Lower leg skin (tissue), 4 donors: ENCODE measurements at regions not wholly inside any gene's neighbourhood (a gene's known extent, or its start where the extent isn't known, plus 50 kb on each side); places are given as distances from the start of the nearest gene placed in this dataset.

Source experiments
- DNase-seq, 2 donors: peaks; one replicate each; pipeline ENCODE4 v3.0.0-alpha.2; 2019; ENCODE audit warnings: low spot score in 2 of 2
- H3K4me3 ChIP-seq: fragments of 200-600 bp; sonication (generic); 2 replicates; pipeline ENCODE4 v1.5.1; 2017; ENCODE audit warnings: mild to moderate bottlenecking, low read depth; ENCODE audit not compliant: poor library complexity, severe bottlenecking
- CTCF ChIP-seq, 3 donors: fragments of 450-650 bp; IDR thresholded peaks; one replicate each; pipeline ENCODE4 v1.5.1; 2016; ENCODE audit warnings: antibody characterized with exemption in 3 of 3, mild to moderate bottlenecking in 3 of 3, moderate library complexity in 2 of 3
- POLR2A ChIP-seq, 2 donors: fragments of 450-650 bp; IDR thresholded peaks; one replicate each; pipeline ENCODE4 v1.6.1; 2016 to 2017; ENCODE audit warnings: antibody characterized with exemption in 2 of 2, mild to moderate bottlenecking in 1 of 2, moderate library complexity in 1 of 2
- WGBS, 2 donors: methylation state at CpG; one replicate each; pipeline ENCODE4 v1.1.5; 2018; 5-methylcytosine and 5-hydroxymethylcytosine counted together
- intact Hi-C: fragments of 100-400 bp; cut with DNase I; formaldehyde crosslinking; loops from one replicate; pipeline ENCODE4 v1.15.0; 2023; ENCODE audit warnings: low total_unique reads

- intact Hi-C loops: no loop called here
- H3K4me3 ChIP-seq: no peak overlapping the region
- 57 to 59% methylated on average over 17 of the region's 17 CpGs for WGBS, 2 donors
- peak in 1 of 2 donors; percentile 57 for DNase-seq
- TF ChIP-seq POLR2A (IDR thresholded peaks at IDR 0.05) (no peak), CTCF (IDR thresholded peaks at IDR 0.05) (no peak)
Observed at GRCh38 chr21:41108668-41109585, 59.0 kb upstream of the BACE2 start.

- H3K4me3 ChIP-seq: no peak overlapping the region
- peak in 1 of 2 donors; percentile 69 for DNase-seq
- intact Hi-C loops: no loop called here
- TF ChIP-seq POLR2A (IDR thresholded peaks at IDR 0.05) (no peak), CTCF (IDR thresholded peaks at IDR 0.05) (no peak)
- 82 to 83% methylated on average over 8 of the region's 8 CpGs for WGBS, 2 donors
Observed at GRCh38 chr21:41110161-41110560, 57.8 kb upstream of the BACE2 start.

- TF ChIP-seq POLR2A (IDR thresholded peaks at IDR 0.05) (no peak), CTCF (IDR thresholded peaks at IDR 0.05) (no peak)
- whole genome bisulfite sequencing, 2 donors: 91 to 96% methylated on average over 5 of the region's 5 CpGs
- intact Hi-C loops: no loop called here
- DNase-seq: peak in 1 of 2 donors; percentile 36
- H3K4me3 ChIP-seq: no peak overlapping the region
Observed at GRCh38 chr21:41110664-41111063, 57.3 kb upstream of the BACE2 start.

- TF ChIP-seq POLR2A (IDR thresholded peaks at IDR 0.05): no peak
- intact Hi-C loops: no loop called here
- 92 to 93% methylated on average over 11 of the region's 11 CpGs for WGBS, 2 donors
- peak in 1 of 2 donors; percentile 77 for DNase-seq
- no peak overlapping the region for H3K4me3 ChIP-seq
Observed at GRCh38 chr21:41111681-41112080, 56.3 kb upstream of the BACE2 start.

GRCh38 chr21:41112740-41113692 is 54.9 kb upstream of the BACE2 start:
- H3K4me3 ChIP-seq: no peak overlapping the region
- WGBS, 2 donors: 20% methylated on average over 14 of the region's 14 CpGs
- intact Hi-C loops: no loop called here
- no peak for TF ChIP-seq CTCF (IDR thresholded peaks at IDR 0.05)
- no peak for TF ChIP-seq POLR2A (IDR thresholded peaks at IDR 0.05)
- peak; percentile 44 to 87 for DNase-seq

GRCh38 chr21:41115851-41116250 is 52.1 kb upstream of the BACE2 start:
- intact Hi-C loops: no loop called here
- WGBS, 2 donors: 69 to 71% methylated on average over 4 of the region's 4 CpGs
- H3K4me3 ChIP-seq: no peak overlapping the region
- no peak for TF ChIP-seq CTCF (IDR thresholded peaks at IDR 0.05)
- no peak for TF ChIP-seq POLR2A (IDR thresholded peaks at IDR 0.05)
- peak in 1 of 2 donors; percentile 60 for DNase-seq
